GM12878 (cell line): ENCODE measurements at regions not wholly inside any gene's neighbourhood (a gene's known extent, or its start where the extent isn't known, plus 50 kb on each side); places are given as distances from the start of the nearest gene placed in this dataset.

ENCODE experiments used
- ATAC-seq: fragments of 200-7000 bp; cut with Tn5 transposase; 3 replicates; pipeline ENCODE4 v1.9.1; 2020; ENCODE audit warnings: mild to moderate bottlenecking, moderate library complexity
- BruUV-seq: library from RNA; stranded (reverse); fragments of 400-500 nt; replicated peaks from 2 replicates; lab custom pipeline; 2021; lab: Mats Ljungman, UMichigan
- CTCF ChIA-PET: fragments of 300-600 bp; sonication (Branson Sonifier 250); formaldehyde crosslinking; extraction: SDS; loops from one replicate; lab custom pipeline; 2021; ENCODE audit warnings: inconsistent platforms; lab: Yijun Ruan, JAX
- POLR2A ChIA-PET: fragments of 350-600 bp; formaldehyde crosslinking; extraction: SDS; loops from one replicate; lab custom pipeline; 2021; ENCODE audit warnings: inconsistent platforms; lab: Charles Lee
- RAD21 ChIA-PET: fragments of 300-600 bp; sonication (Branson Sonifier 250); formaldehyde crosslinking; loops from one replicate; lab custom pipeline; 2023; ENCODE audit warnings: antibody characterized with exemption; ENCODE audit not compliant: unreplicated experiment; lab: Charles Lee
- SMC1A ChIA-PET: fragments of 300-600 bp; sonication (Branson Sonifier 250); formaldehyde crosslinking; loops from one replicate; lab custom pipeline; 2023; ENCODE audit not compliant: unreplicated experiment, uncharacterized antibody; lab: Charles Lee
- DNase-seq: peaks from one replicate; pipeline ENCODE4 v3.0.0-alpha.2; 2011; ENCODE audit warnings: low read depth, low spot score
- FAIRE-seq: peaks from 3 replicates; lab custom pipeline; 2011; peaks lifted over from hg19 to GRCh38; lab: Jason Lieb, UNC
- H2AFZ ChIP-seq: 2 replicates; pipeline ENCODE4 v1.6.0; 2011; ENCODE audit warnings: low read depth, low read length, control low read depth; ENCODE audit not compliant: control insufficient read depth
- H3K27ac ChIP-seq: 2 replicates; pipeline ENCODE4 v1.5.1; 2011; ENCODE audit warnings: control low read depth; ENCODE audit not compliant: control insufficient read depth, insufficient read depth
- H3K27me3 ChIP-seq, 2 experiments: replicated peaks in 1 of 2; 2 replicates each; pipeline versions ENCODE4 v1.6.0 to v1.6.1; 2011; ENCODE audit warnings: low read length in 1 of 2; ENCODE audit not compliant: control insufficient read depth in 2 of 2, insufficient read depth in 2 of 2
- H3K36me3 ChIP-seq, 2 experiments: 2 replicates each; pipeline ENCODE4 v1.5.1; 2011; ENCODE audit warnings: low read length in 1 of 2; ENCODE audit not compliant: control insufficient read depth in 2 of 2, insufficient read depth in 2 of 2
- H3K4me1 ChIP-seq: 2 replicates; pipeline ENCODE4 v1.6.1; 2011; ENCODE audit warnings: mild to moderate bottlenecking, low read length, moderate library complexity, mixed read lengths; ENCODE audit not compliant: control insufficient read depth, insufficient read depth
- H3K4me2 ChIP-seq: 2 replicates; pipeline ENCODE4 v1.6.0; 2011; ENCODE audit warnings: control low read depth; ENCODE audit not compliant: control insufficient read depth, insufficient read depth
- H3K4me3 ChIP-seq: fragments of 200-600 bp; sonication (generic); 2 replicates; pipeline ENCODE4 v1.5.1; 2016
- H3K79me2 ChIP-seq: 2 replicates; pipeline ENCODE4 v1.6.0; 2011; ENCODE audit warnings: low read length; ENCODE audit not compliant: control insufficient read depth, insufficient read depth
- H3K9ac ChIP-seq: 2 replicates; pipeline ENCODE4 v1.8.0; 2011; ENCODE audit warnings: low read length, control low read depth, mixed read lengths; ENCODE audit not compliant: control insufficient read depth, insufficient read depth
- H3K9me3 ChIP-seq: replicated peaks from 3 replicates; pipeline ENCODE4 v1.5.1; 2011; ENCODE audit warnings: mild to moderate bottlenecking, low read length; ENCODE audit not compliant: control insufficient read depth, insufficient read depth
- H4K20me1 ChIP-seq: 2 replicates; pipeline ENCODE4 v1.6.0; 2011; ENCODE audit not compliant: control insufficient read depth, insufficient read depth
- ASH2L ChIP-seq: fragments of 300-600, 200-600 bp; sonication (generic); IDR thresholded peaks from 2 replicates; pipeline ENCODE4 v1.6.1; 2017; ENCODE audit warnings: low read depth, mild to moderate bottlenecking, borderline replicate concordance
- BCL3 ChIP-seq: IDR thresholded peaks from 2 replicates; pipeline ENCODE4 v1.6.1; 2011; ENCODE audit warnings: borderline replicate concordance, low read depth, mild to moderate bottlenecking, moderate library complexity, low read length; ENCODE audit not compliant: insufficient read depth, poor library complexity, severe bottlenecking
- CUX1 ChIP-seq: IDR thresholded peaks from 2 replicates; pipeline ENCODE4 v1.6.1; 2012; ENCODE audit warnings: improper control_type of control experiment, low read depth, low read length; ENCODE audit not compliant: insufficient replicate concordance
- MEF2A ChIP-seq: IDR thresholded peaks from 2 replicates; pipeline ENCODE4 v1.6.1; 2011; ENCODE audit warnings: low read depth, mild to moderate bottlenecking, low read length, moderate library complexity; ENCODE audit not compliant: insufficient read depth
- MLLT1 ChIP-seq: fragments of 450-650 bp; IDR thresholded peaks from 2 replicates; pipeline ENCODE4 v1.6.1; 2016; ENCODE audit warnings: mild to moderate bottlenecking
- MYB ChIP-seq: fragments of 150-350 bp; IDR thresholded peaks from 2 replicates; pipeline ENCODE4 v1.6.1; 2014; ENCODE audit warnings: mild to moderate bottlenecking, low read depth, low read length, borderline replicate concordance
- NFIC ChIP-seq: IDR thresholded peaks from 2 replicates; pipeline ENCODE4 v1.6.1; 2012; ENCODE audit warnings: low read depth, mild to moderate bottlenecking, inconsistent platforms, low read length, moderate library complexity
- PRDM15 ChIP-seq: fragments of 450-650 bp; formaldehyde crosslinking; IDR thresholded peaks from 2 replicates; pipeline ENCODE4 v1.4.0; 2020; ENCODE audit warnings: mild to moderate bottlenecking, moderate library complexity
- WGBS: methylation state at CpG from one replicate; pipeline ENCODE4 v1.1.6; 2016; ENCODE audit warnings: low lambda C conversion rate; ENCODE audit not compliant: insufficient replicate concordance, insufficient coverage; ENCODE audit errors: missing lambda C conversion rate; 5-methylcytosine and 5-hydroxymethylcytosine counted together
- in situ Hi-C: fragments of 300-500 bp; cut with MboI; formaldehyde crosslinking; loops from 9 replicates; pipeline ENCODE4 v1.14.3; 2018; ENCODE audit warnings: mixed read lengths
- intact Hi-C: fragments of 100-400 bp; cut with micrococcal nuclease; formaldehyde crosslinking; loops from one replicate; pipeline ENCODE4 v1.14.2; 2022; ENCODE audit not compliant: unreplicated experiment

- no peak for TF ChIP-seq MLLT1
- no peak for TF ChIP-seq MYB
- no peak for TF ChIP-seq MEF2A
- no peak for TF ChIP-seq ASH2L
- no peak for TF ChIP-seq PRDM15
These were observed 153.9 kb downstream of the B3GNT2 start (continued) for GRCh38 chr2:62349788-62350187.

- H3K9ac ChIP-seq: no peak overlapping the region; the same call in 1 of the 2 replicates
- in situ Hi-C loops: loop anchor here (5.0 kb wide), 1 partner anchor 59 kb away; no protein-coding TSS in a partner anchor
- DNase-seq (peak; percentile 78), ATAC-seq (peak; percentile 57), FAIRE-seq (peak; percentile 59)
- POLR2A ChIA-PET: interaction anchor here (1.3 kb wide), 1 partner anchor 10 kb away, joined by 6 read pairs; no protein-coding TSS in a partner anchor
- no peak overlapping the region for H3K4me3 ChIP-seq
- SMC1A ChIA-PET: interaction anchor here (0.7 to 2.9 kb wide), 15 partner anchors 9 to 354 kb away, joined by 3 to 22 read pairs (median 5); no protein-coding TSS in a partner anchor
- no peak overlapping the region; the same call in 1 of the 2 replicates for H3K4me2 ChIP-seq
- H2AFZ ChIP-seq: peak overlapping the region; percentile 15; the same call in 1 of the 2 replicates
- 0% methylated on average over 1 of the region's 1 CpG for WGBS
- peak overlapping the region; percentile 84 for H3K27ac ChIP-seq
- no peaks in the 10 kb centered on the region for H4K20me1 ChIP-seq
- no TSS peak for BruUV-seq
- peaks cover 38% of the 10 kb centered on the region for H3K4me1 ChIP-seq
- H3K79me2 ChIP-seq: no peaks in the 10 kb centered on the region
- H3K36me3 ChIP-seq: no peaks in the 10 kb centered on the region
- H3K9me3 ChIP-seq: peaks cover 4% of the 10 kb centered on the region; the same call in 2 of the 3 replicates
- H3K27me3 ChIP-seq: no peaks in the 10 kb centered on the region
- RAD21 ChIA-PET: interaction anchor here (1.1 to 3.3 kb wide), 6 partner anchors 9 to 62 kb away, joined by 3 to 25 read pairs (median 6); no protein-coding TSS in a partner anchor
- intact Hi-C loops: loop anchor here (1.0 to 10.0 kb wide), 4 partner anchors 43 to 354 kb away; no protein-coding TSS in a partner anchor
- CTCF ChIA-PET: interaction anchor here (1.2 to 1.3 kb wide), 3 partner anchors 14 to 62 kb away, joined by 3 read pairs; no protein-coding TSS in a partner anchor
- peak; percentile 71; the same call in 1 of the 2 replicates for TF ChIP-seq NFIC
- TF ChIP-seq CUX1: no peak
- peak; percentile 38 for TF ChIP-seq BCL3
These were observed 152.8 kb downstream of the B3GNT2 start for GRCh38 chr2:62348700-62349099.
